ENCODE measurements at regions not wholly inside any gene's neighbourhood (a gene's known extent, or its start where the extent isn't known, plus 50 kb on each side); places are given as distances from the start of the nearest gene placed in this dataset.
A peak's percentile ranks its signal among the peaks of the same experiment; 100 is the strongest.

- DNase-seq (ENCODE audit: low read depth in 1 of 2, low spot score in 1 of 2) = no peak
These were observed 136.8 kb downstream of the OLIG3 start for GRCh38 chr6:137357263-137357947.

GRCh38 chr6:137353842-137354397 lies 134.7 kb upstream of the IFNGR1 start:
- DNase-seq (ENCODE audit: low read depth in 1 of 2, low spot score in 1 of 2) = no peak

GRCh38 chr6:137353346-137353745 lies 134.2 kb upstream of the IFNGR1 start:
- DNase-seq (ENCODE audit: low read depth in 1 of 2, low spot score in 1 of 2) = no peak

- no peak for DNase-seq (ENCODE audit: low read depth in 1 of 2, low spot score in 1 of 2)
These were observed 133.7 kb upstream of the IFNGR1 start for GRCh38 chr6:137352859-137353258.

- DNase-seq (ENCODE audit: low read depth in 1 of 2, low spot score in 1 of 2) = no peak
These were observed 132.7 kb upstream of the IFNGR1 start for GRCh38 chr6:137351890-137352289.

- DNase-seq (ENCODE audit: low read depth in 1 of 2, low spot score in 1 of 2) = no peak
These were observed 131.7 kb upstream of the IFNGR1 start for GRCh38 chr6:137350857-137351256.

- DNase-seq (ENCODE audit: low read depth in 1 of 2, low spot score in 1 of 2) = no peak
These were observed 131.0 kb upstream of the IFNGR1 start for GRCh38 chr6:137349856-137350830.

- DNase-seq (ENCODE audit: low read depth in 1 of 2, low spot score in 1 of 2) = no peak
These were observed 129.6 kb upstream of the IFNGR1 start for GRCh38 chr6:137348777-137349176.

GRCh38 chr6:137343241-137343640 lies 124.1 kb upstream of the IFNGR1 start:
- no peak for DNase-seq (ENCODE audit: low read depth in 1 of 2, low spot score in 1 of 2)

GRCh38 chr6:137342607-137343190 lies 123.5 kb upstream of the IFNGR1 start:
- no peak for DNase-seq (ENCODE audit: low read depth in 1 of 2, low spot score in 1 of 2)

GRCh38 chr6:137341681-137342195 lies 122.6 kb upstream of the IFNGR1 start:
- DNase-seq (ENCODE audit: low read depth in 1 of 2, low spot score in 1 of 2) = peak; percentile 8 to 35

GRCh38 chr6:137339929-137340559 lies 120.9 kb upstream of the IFNGR1 start:
- DNase-seq (ENCODE audit: low read depth in 1 of 2, low spot score in 1 of 2) = no peak

GRCh38 chr6:137334884-137335283 lies 115.7 kb upstream of the IFNGR1 start:
- no peak for DNase-seq (ENCODE audit: low read depth in 1 of 2, low spot score in 1 of 2)

- no peak for DNase-seq (ENCODE audit: low read depth in 1 of 2, low spot score in 1 of 2)
These were observed 114.9 kb upstream of the IFNGR1 start for GRCh38 chr6:137334094-137334493.

- DNase-seq (ENCODE audit: low read depth in 1 of 2, low spot score in 1 of 2) = no peak
These were observed 113.6 kb upstream of the IFNGR1 start for GRCh38 chr6:137332637-137333280.

- DNase-seq (ENCODE audit: low read depth in 1 of 2, low spot score in 1 of 2) = no peak
These were observed 104.7 kb upstream of the IFNGR1 start for GRCh38 chr6:137323860-137324259.

GRCh38 chr6:137320271-137320670 lies 101.1 kb upstream of the IFNGR1 start:
- DNase-seq (ENCODE audit: low read depth in 1 of 2, low spot score in 1 of 2) = no peak

GRCh38 chr6:137316626-137317025 lies 97.4 kb upstream of the IFNGR1 start:
- DNase-seq (ENCODE audit: low read depth in 1 of 2, low spot score in 1 of 2) = no peak

GRCh38 chr6:137315081-137315480 lies 95.9 kb upstream of the IFNGR1 start:
- no peak for DNase-seq (ENCODE audit: low read depth in 1 of 2, low spot score in 1 of 2)
